ENCODE measurements at regions not wholly inside any gene's neighbourhood (a gene's known extent, or its start where the extent isn't known, plus 50 kb on each side); places are given as distances from the start of the nearest gene placed in this dataset.

GRCh38 chr17:13918247-13918646 is 151.1 kb upstream of the COX10 start:
- Mint-ChIP-seq H3K27ac (no peak overlapping the region), H3K27me3 (peaks cover 0 to 14% of the 10 kb centered on the region in 2 donors), H3K4me1 (ENCODE audit: low read depth in 2 of 2) (no peaks in the 10 kb centered on the region), H3K36me3 (ENCODE audit: insufficient read depth) (no peaks in the 10 kb centered on the region), H3K9me3 (no peaks in the 10 kb centered on the region), H3K4me3 (no peak overlapping the region)
- ATAC-seq (replicated peaks) (no peak), DNase-seq (no peak)

- DNase-seq (no peak), ATAC-seq (replicated peaks) (no peak)
- Mint-ChIP-seq H3K27ac (no peak overlapping the region), H3K9me3 (no peaks in the 10 kb centered on the region), H3K4me1 (ENCODE audit: low read depth in 2 of 2) (no peaks in the 10 kb centered on the region), H3K4me3 (no peak overlapping the region), H3K27me3 (peaks cover 0 to 14% of the 10 kb centered on the region in 2 donors), H3K36me3 (ENCODE audit: insufficient read depth) (no peaks in the 10 kb centered on the region)
Measured at GRCh38 chr17:13919818-13920217, 149.5 kb upstream of the COX10 start.

GRCh38 chr17:13920413-13920812 is 148.9 kb upstream of the COX10 start:
- Mint-ChIP-seq H3K4me3 (no peak overlapping the region), H3K27ac (no peak overlapping the region), H3K4me1 (ENCODE audit: low read depth in 2 of 2) (no peaks in the 10 kb centered on the region), H3K27me3 (peaks cover 0 to 14% of the 10 kb centered on the region in 2 donors), H3K36me3 (ENCODE audit: insufficient read depth) (no peaks in the 10 kb centered on the region), H3K9me3 (no peaks in the 10 kb centered on the region)
- no peak for ATAC-seq (replicated peaks)
- no peak for DNase-seq

- Mint-ChIP-seq H3K4me1 (ENCODE audit: low read depth in 2 of 2) (no peaks in the 10 kb centered on the region), H3K4me3 (no peak overlapping the region), H3K27ac (no peak overlapping the region), H3K9me3 (no peaks in the 10 kb centered on the region), H3K36me3 (ENCODE audit: insufficient read depth) (no peaks in the 10 kb centered on the region), H3K27me3 (peaks cover 0 to 14% of the 10 kb centered on the region in 2 donors)
- DNase-seq (no peak), ATAC-seq (replicated peaks) (no peak)
Measured at GRCh38 chr17:13921841-13922776, 147.2 kb upstream of the COX10 start.

- ATAC-seq (replicated peaks), result no peak
- Mint-ChIP-seq H3K27ac (no peak overlapping the region), H3K27me3 (peaks cover 0 to 14% of the 10 kb centered on the region in 2 donors), H3K9me3 (no peaks in the 10 kb centered on the region), H3K4me1 (ENCODE audit: low read depth in 2 of 2) (no peaks in the 10 kb centered on the region), H3K36me3 (ENCODE audit: insufficient read depth) (no peaks in the 10 kb centered on the region), H3K4me3 (no peak overlapping the region)
- no peak for DNase-seq
Measured at GRCh38 chr17:13922885-13923284, 146.4 kb upstream of the COX10 start.

GRCh38 chr17:13925579-13925978 is 143.7 kb upstream of the COX10 start:
- ATAC-seq (replicated peaks), result no peak
- H3K4me1 Mint-ChIP-seq (ENCODE audit: low read depth in 2 of 2), result no peaks in the 10 kb centered on the region
- H3K4me3 Mint-ChIP-seq, result no peak overlapping the region
- no peaks in the 10 kb centered on the region for H3K36me3 Mint-ChIP-seq (ENCODE audit: insufficient read depth)
- DNase-seq, result no peak
- no peak overlapping the region for H3K27ac Mint-ChIP-seq
- peaks cover 0 to 14% of the 10 kb centered on the region in 2 donors for H3K27me3 Mint-ChIP-seq
- H3K9me3 Mint-ChIP-seq, result no peaks in the 10 kb centered on the region

- DNase-seq (no peak), ATAC-seq (replicated peaks) (peak; percentile 63)
- Mint-ChIP-seq H3K36me3 (ENCODE audit: insufficient read depth) (no peaks in the 10 kb centered on the region), H3K4me3 (no peak overlapping the region), H3K4me1 (ENCODE audit: low read depth in 2 of 2) (no peaks in the 10 kb centered on the region), H3K27me3 (no peaks in the 10 kb centered on the region), H3K9me3 (no peaks in the 10 kb centered on the region), H3K27ac (no peak overlapping the region)
Measured at GRCh38 chr17:13931111-13931526, 138.2 kb upstream of the COX10 start.

- Mint-ChIP-seq H3K4me1 (ENCODE audit: low read depth in 2 of 2) (no peaks in the 10 kb centered on the region), H3K4me3 (no peak overlapping the region), H3K27me3 (no peaks in the 10 kb centered on the region), H3K9me3 (no peaks in the 10 kb centered on the region), H3K36me3 (ENCODE audit: insufficient read depth) (no peaks in the 10 kb centered on the region), H3K27ac (no peak overlapping the region)
- DNase-seq (no peak), ATAC-seq (replicated peaks) (peak; percentile 58)
Measured at GRCh38 chr17:13931800-13932460, 137.4 kb upstream of the COX10 start.

- no peaks in the 10 kb centered on the region for H3K9me3 Mint-ChIP-seq
- H3K27me3 Mint-ChIP-seq, result no peaks in the 10 kb centered on the region
- H3K36me3 Mint-ChIP-seq (ENCODE audit: insufficient read depth), result no peaks in the 10 kb centered on the region
- no peak overlapping the region for H3K4me3 Mint-ChIP-seq
- no peak overlapping the region for H3K27ac Mint-ChIP-seq
- DNase-seq (no peak), ATAC-seq (replicated peaks) (no peak)
- H3K4me1 Mint-ChIP-seq (ENCODE audit: low read depth in 2 of 2), result no peaks in the 10 kb centered on the region
Measured at GRCh38 chr17:13933441-13934276, 135.6 kb upstream of the COX10 start.

- Mint-ChIP-seq H3K9me3 (no peaks in the 10 kb centered on the region), H3K4me3 (no peak overlapping the region), H3K27ac (no peak overlapping the region), H3K36me3 (ENCODE audit: insufficient read depth) (no peaks in the 10 kb centered on the region), H3K27me3 (peaks cover 0 to 9% of the 10 kb centered on the region in 2 donors), H3K4me1 (ENCODE audit: low read depth in 2 of 2) (no peaks in the 10 kb centered on the region)
- ATAC-seq (replicated peaks), result no peak
- DNase-seq, result no peak
Measured at GRCh38 chr17:13939222-13939621, 130.1 kb upstream of the COX10 start.

GRCh38 chr17:13940858-13941665 is 128.2 kb upstream of the COX10 start:
- H3K4me3 Mint-ChIP-seq, result no peak overlapping the region
- no peaks in the 10 kb centered on the region for H3K9me3 Mint-ChIP-seq
- no peaks in the 10 kb centered on the region for H3K36me3 Mint-ChIP-seq (ENCODE audit: insufficient read depth)
- peaks cover 0 to 9% of the 10 kb centered on the region in 2 donors for H3K27me3 Mint-ChIP-seq
- ATAC-seq (replicated peaks) (no peak), DNase-seq (no peak)
- H3K4me1 Mint-ChIP-seq (ENCODE audit: low read depth in 2 of 2), result no peaks in the 10 kb centered on the region
- H3K27ac Mint-ChIP-seq, result peak overlapping the region in 1 of 2 donors; percentile 53

- Mint-ChIP-seq H3K27ac (peak overlapping the region in 1 of 2 donors; percentile 53), H3K4me3 (no peak overlapping the region), H3K9me3 (no peaks in the 10 kb centered on the region), H3K36me3 (ENCODE audit: insufficient read depth) (no peaks in the 10 kb centered on the region), H3K27me3 (peaks cover 0 to 9% of the 10 kb centered on the region in 2 donors), H3K4me1 (ENCODE audit: low read depth in 2 of 2) (no peaks in the 10 kb centered on the region)
- no peak for ATAC-seq (replicated peaks)
- no peak for DNase-seq
Measured at GRCh38 chr17:13941781-13942180, 127.5 kb upstream of the COX10 start.

GRCh38 chr17:13943909-13944308 is 125.4 kb upstream of the COX10 start:
- peaks cover 0 to 9% of the 10 kb centered on the region in 2 donors for H3K27me3 Mint-ChIP-seq
- no peak overlapping the region for H3K4me3 Mint-ChIP-seq
- DNase-seq, result no peak
- no peak for ATAC-seq (replicated peaks)
- no peaks in the 10 kb centered on the region for H3K9me3 Mint-ChIP-seq
- no peaks in the 10 kb centered on the region for H3K36me3 Mint-ChIP-seq (ENCODE audit: insufficient read depth)
- no peak overlapping the region for H3K27ac Mint-ChIP-seq
- no peaks in the 10 kb centered on the region for H3K4me1 Mint-ChIP-seq (ENCODE audit: low read depth in 2 of 2)
